H9 (cell line): ENCODE measurements at regions not wholly inside any gene's neighbourhood (a gene's known extent, or its start where the extent isn't known, plus 50 kb on each side); places are given as distances from the start of the nearest gene placed in this dataset.

Source experiments
- DNase-seq: peaks from one replicate; pipeline ENCODE4 v3.0.0-alpha.2; 2017
- H2AFZ ChIP-seq: one replicate; pipeline ENCODE4 v1.6.1; 2013; ENCODE audit warnings: mild to moderate bottlenecking, low read length, control low read depth, moderate library complexity
- H2AK5ac ChIP-seq: 2 replicates; pipeline ENCODE4 v1.6.1; 2013; ENCODE audit warnings: low read length, control low read depth, mixed read lengths; ENCODE audit not compliant: insufficient read length
- H2BK120ac ChIP-seq: one replicate; pipeline ENCODE4 v1.6.1; 2013; ENCODE audit warnings: low read depth, mild to moderate bottlenecking, low read length, control low read depth, inconsistent platforms; ENCODE audit not compliant: poor library complexity, severe bottlenecking
- H2BK12ac ChIP-seq: 2 replicates; pipeline ENCODE4 v1.6.1; 2013; ENCODE audit warnings: low read length, control low read depth, mixed read lengths, low read depth; ENCODE audit not compliant: insufficient read length
- H2BK15ac ChIP-seq: 2 replicates; pipeline ENCODE4 v1.6.1; 2013; ENCODE audit warnings: low read depth, low read length, control low read depth
- H2BK20ac ChIP-seq: one replicate; pipeline ENCODE4 v1.6.1; 2013; ENCODE audit warnings: low read depth, mild to moderate bottlenecking, low read length, control low read depth, inconsistent platforms; ENCODE audit not compliant: poor library complexity, severe bottlenecking
- H2BK5ac ChIP-seq: 2 replicates; pipeline ENCODE4 v1.6.1; 2013; ENCODE audit warnings: low read length, control low read depth, mixed read lengths; ENCODE audit not compliant: insufficient read length
- H3K14ac ChIP-seq: 2 replicates; pipeline ENCODE4 v1.6.1; 2013; ENCODE audit warnings: low read length, control low read depth; ENCODE audit not compliant: insufficient read depth
- H3K18ac ChIP-seq: 2 replicates; pipeline ENCODE4 v1.6.1; 2013; ENCODE audit warnings: low read depth, mild to moderate bottlenecking, mixed read lengths, low read length, control low read depth; ENCODE audit not compliant: insufficient read length
- H3K23ac ChIP-seq: 2 replicates; pipeline ENCODE4 v1.6.1; 2013; ENCODE audit warnings: low read length, control low read depth, mixed read lengths, low read depth; ENCODE audit not compliant: insufficient read length
- H3K23me2 ChIP-seq: 2 replicates; pipeline ENCODE4 v1.6.1; 2013; ENCODE audit warnings: low read depth, mild to moderate bottlenecking, mixed read lengths, low read length, control low read depth; ENCODE audit not compliant: insufficient read length, poor library complexity, severe bottlenecking
- H3K27ac ChIP-seq: 2 replicates; pipeline ENCODE4 v1.5.1; 2013; ENCODE audit warnings: low read length, control low read depth, mixed read lengths, low read depth; ENCODE audit not compliant: insufficient read length
- H3K27me3 ChIP-seq: 2 replicates; pipeline ENCODE4 v1.6.1; 2013; ENCODE audit warnings: low read length, control low read depth, inconsistent platforms; ENCODE audit not compliant: insufficient read depth
- H3K4ac ChIP-seq: 2 replicates; pipeline ENCODE4 v1.6.1; 2013; ENCODE audit warnings: low read depth, mild to moderate bottlenecking, control low read depth, inconsistent platforms, low read length, moderate library complexity
- H3K4me1 ChIP-seq: 2 replicates; pipeline ENCODE4 v1.6.1; 2013; ENCODE audit warnings: low read length, control low read depth, inconsistent platforms; ENCODE audit not compliant: insufficient read depth
- H3K4me2 ChIP-seq: 2 replicates; pipeline ENCODE4 v1.6.1; 2013; ENCODE audit warnings: low read length, control low read depth, mixed read lengths; ENCODE audit not compliant: insufficient read length, insufficient read depth
- H3K56ac ChIP-seq: 2 replicates; pipeline ENCODE4 v1.6.1; 2013; ENCODE audit warnings: low read depth, mild to moderate bottlenecking, mixed read lengths, low read length, control low read depth; ENCODE audit not compliant: insufficient read length
- H3K79me1 ChIP-seq: 2 replicates; pipeline ENCODE4 v1.6.1; 2013; ENCODE audit warnings: low read depth, mild to moderate bottlenecking, moderate library complexity, low read length, control low read depth, inconsistent platforms; ENCODE audit not compliant: insufficient read depth, poor library complexity, severe bottlenecking
- H3K79me2 ChIP-seq: 2 replicates; pipeline ENCODE4 v1.6.1; 2013; ENCODE audit warnings: low read length, control low read depth, inconsistent platforms; ENCODE audit not compliant: insufficient read depth
- H3K9ac ChIP-seq: 2 replicates; pipeline ENCODE4 v1.6.1; 2013; ENCODE audit warnings: low read length, control low read depth, mixed read lengths; ENCODE audit not compliant: insufficient read length; ENCODE audit errors: extremely low read depth
- H3K9me3 ChIP-seq: one replicate; pipeline ENCODE4 v1.6.1; 2013; ENCODE audit warnings: low read depth, low read length, inconsistent platforms; ENCODE audit not compliant: control insufficient read depth
- H3T11ph ChIP-seq: one replicate; pipeline ENCODE4 v1.6.1; 2013; ENCODE audit warnings: mild to moderate bottlenecking, low read length, control low read depth, inconsistent platforms
- H4K20me1 ChIP-seq: one replicate; pipeline ENCODE4 v1.6.1; 2013; ENCODE audit not compliant: control insufficient read depth, insufficient read length, insufficient read depth
- H4K5ac ChIP-seq: 2 replicates; pipeline ENCODE4 v1.6.1; 2013; ENCODE audit warnings: low read depth, mild to moderate bottlenecking, mixed read lengths, low read length, control low read depth; ENCODE audit not compliant: insufficient read length
- H4K8ac ChIP-seq: replicated peaks from 2 replicates; pipeline ENCODE4 v1.6.1; 2013; ENCODE audit warnings: low read length, control low read depth, mixed read lengths, low read depth; ENCODE audit not compliant: insufficient read length
- H4K91ac ChIP-seq: 2 replicates; pipeline ENCODE4 v1.6.1; 2013; ENCODE audit warnings: low read depth, mild to moderate bottlenecking, moderate library complexity, mixed read lengths, low read length, control low read depth; ENCODE audit not compliant: insufficient read length
- H3K27ac Mint-ChIP-seq, 3 experiments: 2 replicates in 2 of 3; 3 replicates in 1 of 3; pipeline ENCODE4 v1.8.0; 2020 to 2021; ENCODE audit warnings: mixed read lengths in 3 of 3, mild to moderate bottlenecking in 1 of 3, moderate library complexity in 1 of 3
- H3K27me3 Mint-ChIP-seq: 2 replicates; pipeline ENCODE4 v1.8.0; 2021; ENCODE audit warnings: low read depth, mild to moderate bottlenecking, moderate library complexity, mixed read lengths
- H3K36me3 Mint-ChIP-seq, 3 experiments: 2 replicates in 2 of 3; 3 replicates in 1 of 3; pipeline ENCODE4 v1.8.0; 2020 to 2021; ENCODE audit warnings: low read depth in 3 of 3, mixed read lengths in 3 of 3; ENCODE audit not compliant: insufficient read depth in 1 of 3
- H3K4me1 Mint-ChIP-seq, 2 experiments: 2 replicates each; pipeline ENCODE4 v1.8.0; 2020; ENCODE audit warnings: mixed read lengths in 2 of 2
- H3K4me3 Mint-ChIP-seq, 2 experiments: 2 replicates in 1 of 2; 3 replicates in 1 of 2; pipeline ENCODE4 v1.8.0; 2020 to 2021; ENCODE audit warnings: mild to moderate bottlenecking in 2 of 2, mixed read lengths in 2 of 2, moderate library complexity in 1 of 2
- H3K9me3 Mint-ChIP-seq, 2 experiments: 2 replicates in 1 of 2; 3 replicates in 1 of 2; pipeline ENCODE4 v1.8.0; 2020; ENCODE audit warnings: mild to moderate bottlenecking in 2 of 2, mixed read lengths in 2 of 2, moderate library complexity in 1 of 2
- CTCF ChIP-seq: fragments of 200-600 bp; sonication (generic); conservative IDR thresholded peaks from 3 replicates; pipeline ENCODE4 v1.8.0; 2021; ENCODE audit warnings: antibody characterized with exemption, mild to moderate bottlenecking
- WGBS: extraction: QIAGEN DNeasy Blood & Tissue Kit; methylation state at CpG from one replicate; pipeline ENCODE4 v1.1.7; 2013; ENCODE audit warnings: missing lambda C conversion rate, low lambda C conversion rate, mixed read lengths; ENCODE audit not compliant: insufficient read length; ENCODE audit errors: extremely low coverage; 5-methylcytosine and 5-hydroxymethylcytosine counted together

DNA sequence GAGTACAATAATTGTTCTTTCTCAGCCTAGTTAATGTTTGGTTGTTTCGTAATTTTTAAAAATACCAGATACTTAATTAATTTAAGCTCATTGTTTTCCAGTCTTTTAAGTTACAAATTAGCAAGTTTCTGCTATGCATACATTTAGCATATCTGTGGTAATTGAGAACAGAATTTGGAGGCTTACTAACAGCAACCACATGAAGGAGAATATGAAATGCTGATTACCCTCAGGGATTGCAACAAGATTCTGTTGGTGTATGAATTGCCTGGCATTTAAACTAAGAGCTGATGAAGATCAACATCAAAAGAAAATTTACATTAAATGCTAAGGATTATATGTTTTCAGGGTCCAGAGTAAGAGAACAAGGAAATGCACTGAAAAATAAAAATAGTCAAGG is 580.0 kb upstream of the INTU start:
- no peak overlapping the region for H4K91ac ChIP-seq
- H3K4ac ChIP-seq = no peak overlapping the region
- no peak overlapping the region for H3K23ac ChIP-seq
- H3T11ph ChIP-seq = no peak overlapping the region
- no peak overlapping the region for H3K4me2 ChIP-seq
- H3K9ac ChIP-seq = no peak overlapping the region
- no peaks in the 10 kb centered on the region for H3K27me3 Mint-ChIP-seq
- no peak overlapping the region for H3K14ac ChIP-seq
- no peaks in the 10 kb centered on the region for H3K79me2 ChIP-seq
- H3K9me3 ChIP-seq = no peaks in the 10 kb centered on the region
- H3K56ac ChIP-seq = no peak overlapping the region
- no peak overlapping the region for H4K8ac ChIP-seq
- no peak overlapping the region for H2BK12ac ChIP-seq
- H3K27ac Mint-ChIP-seq = no peak overlapping the region
- no peak overlapping the region for H2BK15ac ChIP-seq
- no peak overlapping the region for H2BK5ac ChIP-seq
- no peaks in the 10 kb centered on the region for H3K79me1 ChIP-seq
- no CpG with 5 or more reads among the region's 1 CpG for WGBS
- no peak overlapping the region for H2AK5ac ChIP-seq
- H2BK120ac ChIP-seq = no peak overlapping the region
- TF ChIP-seq CTCF = no peak
- no peaks in the 10 kb centered on the region for H3K23me2 ChIP-seq
- H3K4me1 Mint-ChIP-seq = peaks cover 25 to 38% of the 10 kb centered on the region in 2 experiments
- no peaks in the 10 kb centered on the region for H4K20me1 ChIP-seq
- H3K9me3 Mint-ChIP-seq = no peaks in the 10 kb centered on the region; a peak in 1 of 5 replicates
- no peak overlapping the region for H3K27ac ChIP-seq
- H4K5ac ChIP-seq = no peak overlapping the region
- peaks cover 0 to 12% (median 3%) of the 10 kb centered on the region in 3 experiments; a peak in 3 of 7 replicates for H3K36me3 Mint-ChIP-seq
- H3K4me3 Mint-ChIP-seq = no peak overlapping the region
- H2BK20ac ChIP-seq = no peak overlapping the region
- H3K4me1 ChIP-seq = peaks cover 1% of the 10 kb centered on the region; the same call in 1 of the 2 replicates
- no peak for DNase-seq
- H3K27me3 ChIP-seq = no peaks in the 10 kb centered on the region
- H3K18ac ChIP-seq = no peak overlapping the region
- H2AFZ ChIP-seq = no peak overlapping the region
